ENCODE measurements at regions not wholly inside any gene's neighbourhood (a gene's known extent, or its start where the extent isn't known, plus 50 kb on each side); places are given as distances from the start of the nearest gene placed in this dataset.
"Not testable (repeated sequence)": the region's sequence is repeated elsewhere in the genome, so short reads cannot be mapped to it uniquely, and the experiment has no call there.

GRCh38 chr5:157936776-157937501, 78.0 kb upstream of the CLINT1 start:
- H3K9ac ChIP-seq (ENCODE audit: insufficient read depth in 1 of 2, low read length in 2 of 2); ATAC-seq (ENCODE audit: insufficient read depth, low FRiP score); H3K4me1 ChIP-seq (ENCODE audit: control insufficient read depth in 5 of 5, insufficient read depth in 5 of 5, low read length in 5 of 5); H3K4me3 ChIP-seq; H3K36me3 ChIP-seq (ENCODE audit: control insufficient read depth in 4 of 4, insufficient read depth in 4 of 4, low read length in 4 of 4); H3K9me3 ChIP-seq (ENCODE audit: control insufficient read depth in 4 of 4, insufficient read depth in 3 of 4, low read length in 3 of 4); H3K27ac ChIP-seq (ENCODE audit: low read depth in 1 of 2, low read length in 1 of 2); DNase-seq; H3K27me3 ChIP-seq (ENCODE audit: control insufficient read depth in 3 of 3, insufficient read depth in 3 of 3, low read length in 2 of 3): not testable (repeated sequence)
- 90 to 92% methylated on average over 3 of the region's 3 CpGs for WGBS, 2 donors

DNA sequence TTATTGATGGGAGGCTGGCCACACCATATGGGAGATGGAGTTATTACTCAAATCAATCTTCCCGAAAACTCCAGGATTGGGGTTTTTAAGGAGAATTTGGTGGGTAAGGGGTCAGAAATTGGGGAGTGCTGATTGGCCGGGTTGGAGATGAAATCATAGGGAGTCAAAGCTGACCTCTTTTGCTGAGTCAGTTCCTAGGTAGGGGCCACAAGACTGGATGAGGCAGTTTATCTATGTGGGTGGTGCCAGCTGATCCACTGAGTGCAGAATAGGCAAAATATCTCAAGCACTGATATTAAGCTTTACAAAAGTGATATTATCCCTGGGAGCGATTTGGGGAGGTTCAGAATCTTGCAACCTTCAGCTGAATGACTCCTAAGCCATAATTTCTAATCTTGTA, 75.7 kb upstream of the CLINT1 start:
- TF ChIP-seq CTCF (IDR thresholded peaks at IDR 0.05; ENCODE audit: control extremely low read depth, extremely low read depth) = no peak
- ATAC-seq (ENCODE audit: insufficient read depth, low FRiP score) = no peak
- no peak overlapping the region for H3K4me3 ChIP-seq
- peaks cover 0 to 2% (median 0%) of the 10 kb centered on the region in 4 donors for H3K9me3 ChIP-seq (ENCODE audit: control insufficient read depth in 4 of 4, insufficient read depth in 3 of 4, low read length in 3 of 4)
- H3K36me3 ChIP-seq (ENCODE audit: control insufficient read depth in 4 of 4, insufficient read depth in 4 of 4, low read length in 4 of 4) = no peaks in the 10 kb centered on the region
- no peak overlapping the region for H3K27ac ChIP-seq (ENCODE audit: low read depth in 1 of 2, low read length in 1 of 2)
- no peak overlapping the region for H3K9ac ChIP-seq (ENCODE audit: insufficient read depth in 1 of 2, low read length in 2 of 2)
- peaks cover 0 to 1% (median 0%) of the 10 kb centered on the region in 5 donors for H3K4me1 ChIP-seq (ENCODE audit: control insufficient read depth in 5 of 5, insufficient read depth in 5 of 5, low read length in 5 of 5)
- WGBS, 2 donors = 95 to 99% methylated on average over 3 of the region's 3 CpGs
- DNase-seq = no peak
- no peaks in the 10 kb centered on the region for H3K27me3 ChIP-seq (ENCODE audit: control insufficient read depth in 3 of 3, insufficient read depth in 3 of 3, low read length in 2 of 3)

DNA sequence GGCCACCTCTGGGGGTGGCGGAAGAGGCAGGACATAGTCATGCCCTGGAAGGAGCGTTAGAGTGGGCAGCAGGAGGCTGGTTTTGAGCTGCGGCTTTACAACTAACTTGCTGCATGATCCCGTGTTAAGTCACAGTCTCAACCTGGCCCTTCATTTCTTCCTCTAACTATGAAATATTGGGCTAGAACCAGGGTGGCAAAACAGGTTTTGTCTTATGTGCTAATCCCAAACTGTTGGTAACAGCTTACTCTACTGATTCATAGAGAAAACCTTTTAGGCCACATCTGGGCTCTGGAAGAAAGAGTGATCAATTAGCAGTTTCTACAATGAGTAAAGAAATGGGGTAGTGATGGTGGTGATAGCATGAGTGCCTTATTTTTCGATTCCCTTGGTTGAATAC, 74.1 kb upstream of the CLINT1 start:
- 87 to 91% methylated on average over 5 of the region's 5 CpGs for WGBS, 2 donors
- H3K36me3 ChIP-seq (ENCODE audit: control insufficient read depth in 4 of 4, insufficient read depth in 4 of 4, low read length in 4 of 4) = no peaks in the 10 kb centered on the region
- H3K27me3 ChIP-seq (ENCODE audit: control insufficient read depth in 3 of 3, insufficient read depth in 3 of 3, low read length in 2 of 3) = no peaks in the 10 kb centered on the region

GRCh38 chr5:157930710-157931109, 71.8 kb upstream of the CLINT1 start:
- Histone ChIP-seq H3K4me3 (no peak overlapping the region), H3K27ac (ENCODE audit: low read depth in 1 of 2, low read length in 1 of 2) (no peak overlapping the region), H3K36me3 (ENCODE audit: control insufficient read depth in 4 of 4, insufficient read depth in 4 of 4, low read length in 4 of 4) (no peaks in the 10 kb centered on the region), H3K9me3 (ENCODE audit: control insufficient read depth in 4 of 4, insufficient read depth in 3 of 4, low read length in 3 of 4) (peaks cover 0 to 2% (median 0%) of the 10 kb centered on the region in 4 donors), H3K4me1 (ENCODE audit: control insufficient read depth in 5 of 5, insufficient read depth in 5 of 5, low read length in 5 of 5) (peaks cover 0 to 1% (median 0%) of the 10 kb centered on the region in 5 donors), H3K9ac (ENCODE audit: insufficient read depth in 1 of 2, low read length in 2 of 2) (no peak overlapping the region), H3K27me3 (ENCODE audit: control insufficient read depth in 3 of 3, insufficient read depth in 3 of 3, low read length in 2 of 3) (no peaks in the 10 kb centered on the region)
- 35 to 54% methylated on average over 7 of the region's 7 CpGs for WGBS, 2 donors
- ATAC-seq (ENCODE audit: insufficient read depth, low FRiP score) = no peak
- DNase-seq = no peak
- TF ChIP-seq CTCF (IDR thresholded peaks at IDR 0.05; ENCODE audit: control extremely low read depth, extremely low read depth) = no peak

More for the DNA sequence above, 74.1 kb upstream of the CLINT1 start:
- Histone ChIP-seq H3K9ac (ENCODE audit: insufficient read depth in 1 of 2, low read length in 2 of 2) (no peak overlapping the region), H3K4me3 (no peak overlapping the region), H3K9me3 (ENCODE audit: control insufficient read depth in 4 of 4, insufficient read depth in 3 of 4, low read length in 3 of 4) (peaks cover 0 to 2% (median 0%) of the 10 kb centered on the region in 4 donors), H3K27ac (ENCODE audit: low read depth in 1 of 2, low read length in 1 of 2) (no peak overlapping the region), H3K4me1 (ENCODE audit: control insufficient read depth in 5 of 5, insufficient read depth in 5 of 5, low read length in 5 of 5) (peaks cover 0 to 1% (median 0%) of the 10 kb centered on the region in 5 donors)
- no peak for TF ChIP-seq CTCF (IDR thresholded peaks at IDR 0.05; ENCODE audit: control extremely low read depth, extremely low read depth)
- no peak for DNase-seq
- ATAC-seq (ENCODE audit: insufficient read depth, low FRiP score) = no peak

All from lung (tissue), 11 donors.